OCI-LY3 (cell line): ENCODE measurements at regions not wholly inside any gene's neighbourhood (a gene's known extent, or its start where the extent isn't known, plus 50 kb on each side); places are given as distances from the start of the nearest gene placed in this dataset.

ENCODE experiments used
- H2AFZ ChIP-seq: fragments of 200-600, 300-600 bp; shearing (Covaris generic); 2 replicates; pipeline ENCODE4 v1.6.0; 2014; ENCODE audit warnings: antibody characterized with exemption, low read depth, low read length
- H3K27ac ChIP-seq: fragments of 200-600, 300-600 bp; sonication (generic); 2 replicates; pipeline ENCODE4 v1.5.1; 2014; ENCODE audit warnings: mild to moderate bottlenecking, low read length, moderate library complexity, mixed read lengths
- H3K27me3 ChIP-seq: fragments of 200-600, 300-600 bp; sonication (generic); 2 replicates; pipeline ENCODE4 v1.6.1; 2014; ENCODE audit warnings: low read depth, low read length, mixed read lengths
- H3K36me3 ChIP-seq: fragments of 200-600, 300-600 bp; sonication (generic); replicated peaks from 2 replicates; pipeline ENCODE3; 2014; ENCODE audit warnings: low read depth, low read length, mixed read lengths
- H3K4me1 ChIP-seq: fragments of 300-600, 200-600 bp; sonication (generic); 2 replicates; pipeline ENCODE4 v1.6.1; 2014; ENCODE audit warnings: low read length, mixed read lengths
- H3K4me2 ChIP-seq: fragments of 200-600, 300-600 bp; sonication (generic); 2 replicates; pipeline ENCODE4 v1.6.1; 2014; ENCODE audit warnings: low read length, mixed read lengths
- H3K4me3 ChIP-seq: fragments of 300-600, 200-600 bp; sonication (generic); 2 replicates; pipeline ENCODE4 v1.5.1; 2014; ENCODE audit warnings: antibody characterized with exemption, mild to moderate bottlenecking, low read length, moderate library complexity
- H3K79me2 ChIP-seq: fragments of 300-600, 200-600 bp; shearing (Covaris generic); 2 replicates; pipeline ENCODE4 v1.6.1; 2014; ENCODE audit warnings: mild to moderate bottlenecking, low read length, mixed read lengths
- H3K9ac ChIP-seq: fragments of 300-600, 200-600 bp; shearing (Covaris generic); 2 replicates; pipeline ENCODE4 v1.6.0; 2014; ENCODE audit warnings: mild to moderate bottlenecking, low read length, moderate library complexity
- H3K9me3 ChIP-seq: fragments of 200-600, 300-600 bp; shearing (Covaris generic); 2 replicates; pipeline ENCODE4 v1.6.1; 2014; ENCODE audit warnings: low read length, mixed read lengths; ENCODE audit not compliant: insufficient read depth
- H4K20me1 ChIP-seq: fragments of 200-600, 300-600 bp; sonication (generic); 2 replicates; pipeline ENCODE4 v1.6.1; 2016; ENCODE audit warnings: low read length, mixed read lengths; ENCODE audit not compliant: insufficient read depth
- EZH2phosphoT487 ChIP-seq: fragments of 200-600 bp; shearing (Covaris generic); IDR thresholded peaks from 2 replicates; pipeline ENCODE4 v1.6.1; 2018; ENCODE audit warnings: antibody characterized with exemption, mixed run types, low read depth
- TF ChIP-seq, protein P1 (sequence below): fragments of 200-600, 300-600 bp; sonication (generic); IDR thresholded peaks from 2 replicates; pipeline ENCODE4 v1.5.1; 2014; ENCODE audit warnings: antibody characterized with exemption, low read length, low read depth

DNA sequence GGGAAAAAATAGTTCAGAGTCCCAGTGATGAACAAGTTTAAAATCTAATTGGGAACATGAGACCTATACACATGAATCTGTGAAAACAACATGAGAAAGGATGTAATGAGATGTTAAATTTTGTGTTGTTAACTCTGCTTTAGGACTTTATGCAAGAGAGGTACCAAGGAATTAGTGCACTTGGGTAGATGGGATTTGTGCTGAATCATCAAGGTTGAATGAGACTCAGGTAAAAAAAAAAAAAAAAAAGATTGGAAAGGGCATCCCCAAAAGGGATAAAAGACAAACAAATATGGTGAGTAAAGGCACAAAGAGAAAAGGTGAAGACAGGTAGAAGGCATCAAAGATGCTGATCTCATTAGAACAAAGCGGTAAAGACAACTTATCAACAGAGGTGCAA lies 644.4 kb downstream of the CBLN4 start:
- Histone ChIP-seq H4K20me1 (no peaks in the 10 kb centered on the region), H3K4me1 (no peaks in the 10 kb centered on the region), H3K27me3 (no peaks in the 10 kb centered on the region), H3K4me3 (no peak overlapping the region), H3K36me3 (no peaks in the 10 kb centered on the region), H3K79me2 (no peaks in the 10 kb centered on the region), H3K4me2 (no peak overlapping the region), H3K9ac (no peak overlapping the region), H3K9me3 (no peaks in the 10 kb centered on the region), H2AFZ (no peak overlapping the region), H3K27ac (no peak overlapping the region)
- TF ChIP-seq EZH2phosphoT487, result no peak
- TF ChIP-seq, protein P1, sequence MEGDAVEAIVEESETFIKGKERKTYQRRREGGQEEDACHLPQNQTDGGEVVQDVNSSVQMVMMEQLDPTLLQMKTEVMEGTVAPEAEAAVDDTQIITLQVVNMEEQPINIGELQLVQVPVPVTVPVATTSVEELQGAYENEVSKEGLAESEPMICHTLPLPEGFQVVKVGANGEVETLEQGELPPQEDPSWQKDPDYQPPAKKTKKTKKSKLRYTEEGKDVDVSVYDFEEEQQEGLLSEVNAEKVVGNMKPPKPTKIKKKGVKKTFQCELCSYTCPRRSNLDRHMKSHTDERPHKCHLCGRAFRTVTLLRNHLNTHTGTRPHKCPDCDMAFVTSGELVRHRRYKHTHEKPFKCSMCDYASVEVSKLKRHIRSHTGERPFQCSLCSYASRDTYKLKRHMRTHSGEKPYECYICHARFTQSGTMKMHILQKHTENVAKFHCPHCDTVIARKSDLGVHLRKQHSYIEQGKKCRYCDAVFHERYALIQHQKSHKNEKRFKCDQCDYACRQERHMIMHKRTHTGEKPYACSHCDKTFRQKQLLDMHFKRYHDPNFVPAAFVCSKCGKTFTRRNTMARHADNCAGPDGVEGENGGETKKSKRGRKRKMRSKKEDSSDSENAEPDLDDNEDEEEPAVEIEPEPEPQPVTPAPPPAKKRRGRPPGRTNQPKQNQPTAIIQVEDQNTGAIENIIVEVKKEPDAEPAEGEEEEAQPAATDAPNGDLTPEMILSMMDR, result no peak

DNA sequence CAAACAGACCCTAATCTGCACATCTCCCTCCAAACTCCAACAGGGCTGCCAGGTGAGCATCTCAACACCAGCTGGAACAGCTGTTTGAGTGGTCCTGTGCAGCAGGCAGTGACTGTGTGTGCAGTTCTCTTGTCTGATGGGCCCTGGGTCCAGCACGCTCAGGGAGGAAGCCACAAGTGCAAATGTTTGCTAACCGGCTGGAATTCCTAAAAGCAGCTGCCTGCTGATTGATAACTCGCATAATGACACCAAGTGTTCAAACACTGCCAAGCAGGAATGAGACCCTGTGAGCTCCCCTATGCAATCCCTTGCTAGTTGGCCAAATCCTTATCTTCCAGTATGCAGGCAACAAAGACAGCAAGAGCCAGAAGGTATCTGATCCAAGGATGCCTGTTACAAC lies 650.6 kb downstream of the CBLN4 start:
- Histone ChIP-seq H3K9ac (no peak overlapping the region), H3K4me2 (no peak overlapping the region), H3K27ac (no peak overlapping the region), H3K27me3 (no peaks in the 10 kb centered on the region), H3K4me1 (no peaks in the 10 kb centered on the region), H2AFZ (no peak overlapping the region), H3K36me3 (no peaks in the 10 kb centered on the region), H4K20me1 (no peaks in the 10 kb centered on the region), H3K9me3 (peaks cover 12% of the 10 kb centered on the region; the same call in 1 of the 2 replicates), H3K79me2 (no peaks in the 10 kb centered on the region), H3K4me3 (no peak overlapping the region)
- TF ChIP-seq, protein P1, result peak; percentile 11; the same call in 1 of the 2 replicates
- no peak for TF ChIP-seq EZH2phosphoT487

DNA sequence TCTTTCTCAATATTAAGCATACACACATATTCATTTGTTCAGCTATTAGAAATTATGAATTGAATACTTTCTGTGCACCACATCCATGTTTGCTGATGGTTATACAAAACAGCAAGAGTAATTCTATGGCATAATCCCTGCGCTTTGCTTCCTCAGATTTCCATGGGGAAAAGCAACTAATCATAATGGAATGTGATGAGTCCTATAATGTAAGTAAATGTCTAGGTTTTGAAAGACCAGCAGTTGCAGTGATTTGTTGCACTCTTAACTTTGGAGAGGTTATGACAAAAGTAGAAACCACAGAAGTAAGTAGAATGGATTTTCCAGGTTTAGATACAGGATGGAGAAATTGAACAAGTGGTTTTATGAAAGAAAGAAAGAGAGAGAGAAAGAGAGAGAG lies 652.1 kb downstream of the CBLN4 start:
- Histone ChIP-seq H3K4me2 (no peak overlapping the region), H3K9me3 (peaks cover 12% of the 10 kb centered on the region; the same call in 1 of the 2 replicates), H3K79me2 (no peaks in the 10 kb centered on the region), H3K4me1 (no peaks in the 10 kb centered on the region), H3K27me3 (no peaks in the 10 kb centered on the region), H3K4me3 (no peak overlapping the region), H2AFZ (no peak overlapping the region), H4K20me1 (no peaks in the 10 kb centered on the region), H3K27ac (no peak overlapping the region), H3K9ac (no peak overlapping the region), H3K36me3 (no peaks in the 10 kb centered on the region)
- TF ChIP-seq EZH2phosphoT487, result no peak
- TF ChIP-seq, protein P1, result no peak

DNA sequence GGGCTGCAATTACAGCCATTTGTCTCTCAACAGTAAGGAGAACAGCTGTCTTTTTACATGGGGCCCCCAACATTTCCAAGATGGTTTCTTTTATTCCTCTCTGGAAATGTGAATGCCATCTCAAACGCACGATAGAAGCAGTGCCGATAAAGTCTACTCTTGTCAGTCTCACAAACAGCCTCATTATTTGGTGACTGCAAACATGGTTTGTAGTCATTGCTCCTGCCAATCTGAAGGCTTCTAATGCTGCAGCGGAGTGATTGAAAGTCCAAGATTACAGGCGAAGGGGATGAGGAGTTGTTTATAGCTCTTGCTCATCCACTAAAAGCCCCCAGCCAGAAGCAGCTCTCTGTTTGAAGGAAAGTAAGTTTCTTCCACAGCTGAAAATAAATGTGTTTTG lies 657.1 kb downstream of the CBLN4 start:
- no peaks in the 10 kb centered on the region for H3K36me3 ChIP-seq
- 0 out of 2 replicates have a peak, but pooled peaks cover 4% of the 10 kb centered on the region for H3K4me1 ChIP-seq
- no peaks in the 10 kb centered on the region for H3K79me2 ChIP-seq
- no peaks in the 10 kb centered on the region for H4K20me1 ChIP-seq
- TF ChIP-seq, protein P1, result no peak
- no peak for TF ChIP-seq EZH2phosphoT487
- H3K9me3 ChIP-seq, result peaks cover 10% of the 10 kb centered on the region; the same call in 1 of the 2 replicates
- H3K27ac ChIP-seq, result no peak overlapping the region
- H3K4me2 ChIP-seq, result no peak overlapping the region
- H3K4me3 ChIP-seq, result no peak overlapping the region
- H3K27me3 ChIP-seq, result peaks cover 8% of the 10 kb centered on the region; the same call in 1 of the 2 replicates
- no peak overlapping the region for H3K9ac ChIP-seq
- no peak overlapping the region for H2AFZ ChIP-seq
